HEK293 (cell line): ENCODE measurements at regions not wholly inside any gene's neighbourhood (a gene's known extent, or its start where the extent isn't known, plus 50 kb on each side); places are given as distances from the start of the nearest gene placed in this dataset.

ENCODE experiments used
- CTCF ChIA-PET: fragments of 350-600 bp; formaldehyde crosslinking; extraction: SDS; loops from one replicate; lab custom pipeline; 2021; ENCODE audit warnings: antibody characterized with exemption; lab: Yijun Ruan, JAX
- POLR2A ChIA-PET: fragments of 300-600 bp; formaldehyde crosslinking; extraction: SDS; loops from one replicate; lab custom pipeline; 2020; ENCODE audit warnings: antibody characterized with exemption, inconsistent platforms; lab: Yijun Ruan, JAX
- H3K27ac ChIP-seq: fragments of 200-500 bp; sonication (Bioruptor generic); 2 replicates; pipeline ENCODE4 v1.5.1; 2014; ENCODE audit warnings: low read depth, low read length, control low read depth, inconsistent platforms; ENCODE audit errors: extremely low read depth
- H3K36me3 ChIP-seq, 2 experiments: fragments of 200-500 bp in 1 of 2; sonication (Bioruptor generic) in 1 of 2; 1 replicate in 1 of 2; 2 replicates in 1 of 2; pipeline ENCODE4 v1.5.1; 2014 to 2017; ENCODE audit warnings: inconsistent platforms in 2 of 2, low read length in 2 of 2; ENCODE audit not compliant: control insufficient read depth in 2 of 2, insufficient read depth in 1 of 2
- H3K4me1 ChIP-seq: fragments of 200-500 bp; sonication (Bioruptor generic); 2 replicates; pipeline ENCODE4 v1.5.1; 2014; ENCODE audit warnings: mild to moderate bottlenecking, low read length, inconsistent platforms; ENCODE audit not compliant: control insufficient read depth, insufficient read depth
- H3K4me3 ChIP-seq: 2 replicates; pipeline ENCODE4 v1.5.1; 2011; ENCODE audit warnings: low read depth, mild to moderate bottlenecking, control low read depth, low read length, moderate library complexity
- H3K9me3 ChIP-seq: fragments of 200-500 bp; sonication (Bioruptor generic); 2 replicates; pipeline ENCODE4 v1.5.1; 2014; ENCODE audit warnings: low read depth, low read length, inconsistent platforms; ENCODE audit not compliant: control insufficient read depth, insufficient read depth
- PBX3 ChIP-seq: sonication (generic); formaldehyde crosslinking; IDR thresholded peaks from 2 replicates; pipeline ENCODE4 v1.8.1; 2022; ENCODE audit warnings: mild to moderate bottlenecking, moderate library complexity, missing genetic modification reagents
- PRDM2 ChIP-seq: fragments of 450-650 bp; formaldehyde crosslinking; IDR thresholded peaks from 2 replicates; pipeline ENCODE4 v1.5.1; 2016; ENCODE audit warnings: missing biosample characterization, missing genetic modification characterization, borderline replicate concordance
- PRDM4 ChIP-seq: fragments of 450-650 bp; formaldehyde crosslinking; IDR thresholded peaks from 2 replicates; pipeline ENCODE4 v1.5.1; 2017; ENCODE audit warnings: missing biosample characterization, missing genetic modification characterization
- REPIN1 ChIP-seq: fragments of 450-650 bp; formaldehyde crosslinking; IDR thresholded peaks from 2 replicates; pipeline ENCODE4 v1.5.1; 2017; ENCODE audit warnings: missing biosample characterization, missing genetic modification characterization, low read depth
- TSHZ1 ChIP-seq: fragments of 450-650 bp; formaldehyde crosslinking; IDR thresholded peaks from 2 replicates; pipeline ENCODE4 v1.5.1; 2016; ENCODE audit warnings: missing biosample characterization, missing genetic modification characterization, borderline replicate concordance
- ZNF214 ChIP-seq: fragments of 450-650 bp; formaldehyde crosslinking; IDR thresholded peaks from 2 replicates; pipeline ENCODE4 v1.5.1; 2017; ENCODE audit warnings: missing biosample characterization, mild to moderate bottlenecking, missing genetic modification characterization, borderline replicate concordance
- ZSCAN16 ChIP-seq: fragments of 450-650 bp; formaldehyde crosslinking; IDR thresholded peaks from 2 replicates; pipeline ENCODE4 v1.5.1; 2016; ENCODE audit warnings: missing biosample characterization, missing genetic modification characterization
- ZSCAN18 ChIP-seq: fragments of 450-650 bp; formaldehyde crosslinking; IDR thresholded peaks from 2 replicates; pipeline ENCODE4 v1.5.1; 2016; ENCODE audit warnings: missing biosample characterization, missing genetic modification characterization

GRCh38 chr3:101050046-101050445 is 56.8 kb upstream of the ABI3BP start (continued):
- TF ChIP-seq TSHZ1 (tag by site-specific recombination) (no peak), ZSCAN16 (no peak), REPIN1 (tag by site-specific recombination) (no peak), PBX3 (CRISPR knock-in tag) (no peak), PRDM4 (no peak)

- no peaks in the 10 kb centered on the region for H3K9me3 ChIP-seq
- H3K4me3 ChIP-seq: no peak overlapping the region
- H3K27ac ChIP-seq: no peak overlapping the region
- CTCF ChIA-PET: no interaction called here
- no peak for TF ChIP-seq ZNF214
- TF ChIP-seq ZSCAN18 (tag by site-specific recombination): no peak
- no peak for TF ChIP-seq PRDM2 (tag by site-specific recombination)
- no peaks in the 10 kb centered on the region for H3K36me3 ChIP-seq
- no peaks in the 10 kb centered on the region for H3K4me1 ChIP-seq
- POLR2A ChIA-PET: no interaction called here
Observed at GRCh38 chr3:101049532-101049931, 56.3 kb upstream of the ABI3BP start.
